ENCODE measurements at regions not wholly inside any gene's neighbourhood (a gene's known extent, or its start where the extent isn't known, plus 50 kb on each side); places are given as distances from the start of the nearest gene placed in this dataset.
"Not testable (repeated sequence)": the region's sequence is repeated elsewhere in the genome, so short reads cannot be mapped to it uniquely, and the experiment has no call there.

DNA sequence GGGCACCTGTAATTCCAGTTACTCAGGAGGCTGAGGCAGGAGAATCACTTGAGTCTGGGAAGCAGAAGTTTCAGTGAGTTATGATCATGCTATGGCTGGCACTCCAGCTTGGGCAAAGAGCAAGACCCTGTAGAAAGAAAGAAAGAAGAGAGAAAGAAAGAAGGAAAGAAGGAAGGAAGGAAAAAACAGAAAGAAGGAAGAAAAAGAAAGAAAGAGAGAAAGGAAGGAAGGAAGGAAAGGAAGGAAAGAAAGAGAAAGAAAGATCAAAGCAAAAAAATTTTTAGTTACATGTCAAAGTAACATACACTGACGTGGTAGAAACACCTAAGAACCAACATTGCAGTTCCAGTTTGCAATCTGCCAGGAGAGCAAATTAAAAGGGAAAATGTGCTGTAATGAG, 73.8 kb upstream of the JCAD start:
- FAIRE-seq: no peak
- TF ChIP-seq TAF1 (IDR thresholded peaks at IDR 0.05; ENCODE audit: low read depth, low read length): no peak
- no peak for TF ChIP-seq POU2F2 (IDR thresholded peaks at IDR 0.05; ENCODE audit: low read depth, low read length)
- TF ChIP-seq PAX5 (IDR thresholded peaks at IDR 0.05; ENCODE audit: insufficient read depth, low read length, severe bottlenecking): no peak
- TF ChIP-seq POLR2A (IDR thresholded peaks at IDR 0.05; ENCODE audit: low read depth, low read length): no peak
- TF ChIP-seq POLR2AphosphoS5 (IDR thresholded peaks at IDR 0.05; ENCODE audit: low read depth, low read length): no peak
- no peak for TF ChIP-seq SPI1 (IDR thresholded peaks at IDR 0.05; ENCODE audit: low read depth, low read length)
- no peak for DNase-seq (ENCODE audit: insufficient read length, low spot score)

- FAIRE-seq; DNase-seq (ENCODE audit: insufficient read length, low spot score): not testable (repeated sequence)
Observed at GRCh38 chr10:30131369-30131768, 72.0 kb upstream of the JCAD start.

- FAIRE-seq; DNase-seq (ENCODE audit: insufficient read length, low spot score): not testable (repeated sequence)
Observed at GRCh38 chr10:30129326-30129725, 69.9 kb upstream of the JCAD start.

DNA sequence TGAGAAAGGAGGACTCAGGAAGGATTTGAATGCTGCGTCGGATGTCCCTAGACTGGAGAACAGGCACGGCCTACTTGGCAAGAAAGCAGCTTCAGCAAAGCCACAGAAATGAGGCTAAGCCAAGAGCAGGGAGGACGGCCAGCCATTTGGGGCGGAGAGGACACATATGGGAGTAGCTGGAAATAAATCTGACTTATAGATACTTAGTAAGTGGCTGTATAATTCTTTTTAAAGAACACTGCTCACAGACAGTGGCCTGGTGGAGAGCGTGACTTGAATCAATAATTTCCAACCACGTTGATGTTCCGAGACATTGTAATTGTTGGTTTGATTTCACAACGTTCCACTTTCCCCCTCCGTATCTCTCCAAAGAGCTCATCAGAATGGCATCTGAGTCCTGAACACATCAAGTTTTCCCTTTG, 67.7 kb upstream of the JCAD start:
- no peak for DNase-seq (ENCODE audit: insufficient read length, low spot score)
- TF ChIP-seq POU2F2 (IDR thresholded peaks at IDR 0.05; ENCODE audit: low read depth, low read length) (no peak), POLR2A (IDR thresholded peaks at IDR 0.05; ENCODE audit: low read depth, low read length) (no peak), SPI1 (IDR thresholded peaks at IDR 0.05; ENCODE audit: low read depth, low read length) (no peak), TAF1 (IDR thresholded peaks at IDR 0.05; ENCODE audit: low read depth, low read length) (no peak)
- FAIRE-seq: no peak

DNA sequence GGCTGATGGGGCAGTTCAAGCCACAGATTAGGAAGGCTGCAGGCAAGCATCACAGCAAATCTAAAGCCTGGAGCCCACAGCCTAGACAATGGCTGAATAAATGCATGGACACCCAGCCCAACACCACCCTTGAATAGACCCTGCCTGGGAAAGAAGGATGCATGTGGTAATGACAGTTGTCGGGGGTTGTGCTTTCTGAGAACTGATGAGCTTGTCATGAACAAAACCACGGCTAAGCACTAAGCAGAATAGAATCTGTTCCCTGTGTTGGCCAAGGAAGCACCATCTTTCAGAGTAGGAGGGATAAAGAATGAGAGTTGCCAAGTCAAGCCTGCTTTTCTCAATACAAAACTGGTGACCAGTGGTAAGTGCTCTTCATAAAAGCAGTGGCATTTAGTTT, 66.1 kb upstream of the JCAD start:
- DNase-seq (ENCODE audit: insufficient read length, low spot score) (no peak), FAIRE-seq (no peak)
- TF ChIP-seq PAX5 (IDR thresholded peaks at IDR 0.05; ENCODE audit: insufficient read depth, low read length, severe bottlenecking): no peak
- TF ChIP-seq TAF1 (IDR thresholded peaks at IDR 0.05; ENCODE audit: low read depth, low read length): no peak
- no peak for TF ChIP-seq SPI1 (IDR thresholded peaks at IDR 0.05; ENCODE audit: low read depth, low read length)
- TF ChIP-seq POU2F2 (IDR thresholded peaks at IDR 0.05; ENCODE audit: low read depth, low read length): no peak
- TF ChIP-seq POLR2AphosphoS5 (IDR thresholded peaks at IDR 0.05; ENCODE audit: low read depth, low read length): no peak
- TF ChIP-seq POLR2A (IDR thresholded peaks at IDR 0.05; ENCODE audit: low read depth, low read length): no peak

- FAIRE-seq (no peak), DNase-seq (ENCODE audit: insufficient read length, low spot score) (no peak)
- TF ChIP-seq POLR2AphosphoS5 (IDR thresholded peaks at IDR 0.05; ENCODE audit: low read depth, low read length) (no peak), SPI1 (IDR thresholded peaks at IDR 0.05; ENCODE audit: low read depth, low read length) (no peak), PAX5 (IDR thresholded peaks at IDR 0.05; ENCODE audit: insufficient read depth, low read length, severe bottlenecking) (no peak), TAF1 (IDR thresholded peaks at IDR 0.05; ENCODE audit: low read depth, low read length) (no peak), POLR2A (IDR thresholded peaks at IDR 0.05; ENCODE audit: low read depth, low read length) (no peak), POU2F2 (IDR thresholded peaks at IDR 0.05; ENCODE audit: low read depth, low read length) (no peak)
Observed at GRCh38 chr10:30124704-30125103, 65.3 kb upstream of the JCAD start.

DNA sequence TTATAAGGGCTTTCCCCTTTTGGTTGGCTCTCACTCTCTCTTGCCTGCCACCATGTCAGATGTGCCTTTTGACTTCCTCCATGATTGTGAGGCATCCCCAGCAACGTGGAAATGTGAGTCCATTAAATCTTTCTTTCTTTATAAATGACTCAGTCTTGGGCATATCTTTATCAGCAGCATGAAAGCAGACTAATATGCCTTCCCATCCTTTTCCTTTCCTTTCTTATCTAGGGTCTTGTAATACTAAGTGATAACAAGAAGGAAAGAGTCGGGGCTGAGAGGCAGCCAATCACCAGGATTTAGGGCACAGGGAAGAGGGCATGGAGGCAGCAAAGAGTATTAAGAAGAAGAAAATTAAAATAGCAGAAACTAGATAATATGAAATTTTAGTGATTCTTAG, 62.0 kb upstream of the JCAD start:
- DNase-seq (ENCODE audit: insufficient read length, low spot score) (no peak), FAIRE-seq (no peak)
- no peak for TF ChIP-seq PAX5 (IDR thresholded peaks at IDR 0.05; ENCODE audit: insufficient read depth, low read length, severe bottlenecking)

DNA sequence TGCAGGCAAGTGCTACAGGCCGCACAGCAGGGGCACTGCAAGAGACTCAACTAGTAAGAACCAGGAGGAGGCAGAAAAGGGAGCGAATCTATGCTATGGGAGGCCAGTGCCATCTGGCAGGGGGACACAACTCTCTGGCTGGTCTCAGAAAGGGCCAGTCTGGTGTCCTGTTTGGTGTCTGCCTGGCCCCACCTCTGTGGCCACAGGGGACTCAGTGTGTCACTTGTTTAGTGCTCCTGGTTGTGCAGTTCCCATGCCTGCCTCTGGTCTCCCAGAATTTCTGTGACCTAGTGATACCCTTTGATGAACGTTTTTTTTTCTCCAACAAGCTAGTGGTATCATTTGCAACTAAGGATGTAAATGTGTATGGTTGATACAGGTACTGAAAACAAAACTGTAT, 59.2 kb upstream of the JCAD start:
- no peak for FAIRE-seq
- DNase-seq (ENCODE audit: insufficient read length, low spot score): no peak
- no peak for TF ChIP-seq SPI1 (IDR thresholded peaks at IDR 0.05; ENCODE audit: low read depth, low read length)
- no peak for TF ChIP-seq POLR2A (IDR thresholded peaks at IDR 0.05; ENCODE audit: low read depth, low read length)
- no peak for TF ChIP-seq TAF1 (IDR thresholded peaks at IDR 0.05; ENCODE audit: low read depth, low read length)
- TF ChIP-seq POLR2AphosphoS5 (IDR thresholded peaks at IDR 0.05; ENCODE audit: low read depth, low read length): no peak
- no peak for TF ChIP-seq PAX5 (IDR thresholded peaks at IDR 0.05; ENCODE audit: insufficient read depth, low read length, severe bottlenecking)
- TF ChIP-seq POU2F2 (IDR thresholded peaks at IDR 0.05; ENCODE audit: low read depth, low read length): no peak

DNA sequence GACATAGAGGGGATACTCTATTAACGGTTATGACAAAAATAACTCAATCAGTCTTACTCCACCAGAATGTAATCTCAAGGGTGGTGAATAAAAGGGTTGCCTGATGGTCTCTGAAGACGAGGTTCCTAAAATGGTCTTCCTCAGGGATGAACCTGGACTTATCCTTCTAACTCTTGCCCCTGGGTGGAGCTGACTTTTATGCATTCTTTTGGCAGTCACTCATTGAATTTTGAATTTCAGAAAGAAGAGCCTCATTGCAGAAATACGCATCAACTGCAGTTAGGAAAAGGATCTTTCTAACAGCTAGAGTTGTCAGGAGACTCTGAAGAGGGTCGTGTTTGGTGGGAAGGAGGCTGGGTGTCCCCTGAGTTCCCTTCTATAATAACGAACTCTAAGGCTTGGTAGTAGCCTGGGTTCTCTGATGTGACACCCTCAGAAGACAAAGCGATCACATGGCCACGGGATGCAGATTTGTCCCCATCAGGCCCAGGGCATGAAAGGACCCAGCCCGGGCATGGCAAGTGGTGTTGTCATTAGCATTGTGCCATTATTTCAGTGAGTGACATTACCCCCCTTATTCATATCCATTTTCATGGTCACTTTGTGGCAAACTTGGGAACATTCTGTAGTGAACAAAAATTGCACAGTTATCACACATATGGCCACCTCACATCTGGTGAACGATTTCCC, 58.6 kb upstream of the JCAD start:
- FAIRE-seq (no peak), DNase-seq (ENCODE audit: insufficient read length, low spot score) (no peak)
- TF ChIP-seq POLR2A (IDR thresholded peaks at IDR 0.05; ENCODE audit: low read depth, low read length) (no peak), PAX5 (IDR thresholded peaks at IDR 0.05; ENCODE audit: insufficient read depth, low read length, severe bottlenecking) (no peak), POU2F2 (IDR thresholded peaks at IDR 0.05; ENCODE audit: low read depth, low read length) (no peak), SPI1 (IDR thresholded peaks at IDR 0.05; ENCODE audit: low read depth, low read length) (no peak), POLR2AphosphoS5 (IDR thresholded peaks at IDR 0.05; ENCODE audit: low read depth, low read length) (no peak), TAF1 (IDR thresholded peaks at IDR 0.05; ENCODE audit: low read depth, low read length) (no peak)

DNA sequence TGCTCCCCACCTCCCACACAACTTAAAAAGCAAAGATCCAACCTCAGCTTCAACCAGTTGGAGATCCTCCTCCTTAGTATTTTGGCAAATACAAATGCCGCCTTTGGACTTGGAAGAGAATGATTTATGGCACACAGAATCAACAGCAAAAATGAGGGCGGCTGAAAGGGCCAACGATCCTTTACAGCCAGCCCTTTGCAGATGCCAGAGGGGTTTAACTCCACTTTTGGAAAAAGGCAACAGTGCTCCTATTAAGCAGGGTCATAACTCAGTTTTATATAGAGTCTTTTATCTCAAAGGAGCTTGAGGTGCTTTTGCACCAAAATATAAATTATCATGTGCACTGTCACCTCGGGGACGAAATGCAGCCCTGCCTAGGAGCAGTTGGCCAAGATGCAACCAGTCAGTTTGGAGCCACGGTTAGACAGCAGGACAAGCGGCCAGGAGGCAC, 56.7 kb upstream of the JCAD start:
- FAIRE-seq: no peak

GRCh38 chr10:30115626-30115940, 56.2 kb upstream of the JCAD start:
- DNase-seq (ENCODE audit: insufficient read length, low spot score): no peak
- TF ChIP-seq POLR2A (IDR thresholded peaks at IDR 0.05; ENCODE audit: low read depth, low read length) (no peak), POLR2AphosphoS5 (IDR thresholded peaks at IDR 0.05; ENCODE audit: low read depth, low read length) (no peak), SPI1 (IDR thresholded peaks at IDR 0.05; ENCODE audit: low read depth, low read length) (no peak), POU2F2 (IDR thresholded peaks at IDR 0.05; ENCODE audit: low read depth, low read length) (no peak), TAF1 (IDR thresholded peaks at IDR 0.05; ENCODE audit: low read depth, low read length) (no peak), PAX5 (IDR thresholded peaks at IDR 0.05; ENCODE audit: insufficient read depth, low read length, severe bottlenecking) (no peak)
- no peak for FAIRE-seq

More for the DNA sequence above, 56.7 kb upstream of the JCAD start:
- TF ChIP-seq POLR2AphosphoS5 (IDR thresholded peaks at IDR 0.05; ENCODE audit: low read depth, low read length) (no peak), POLR2A (IDR thresholded peaks at IDR 0.05; ENCODE audit: low read depth, low read length) (no peak), TAF1 (IDR thresholded peaks at IDR 0.05; ENCODE audit: low read depth, low read length) (no peak), SPI1 (IDR thresholded peaks at IDR 0.05; ENCODE audit: low read depth, low read length) (no peak), PAX5 (IDR thresholded peaks at IDR 0.05; ENCODE audit: insufficient read depth, low read length, severe bottlenecking) (no peak), POU2F2 (IDR thresholded peaks at IDR 0.05; ENCODE audit: low read depth, low read length) (no peak)
- no peak for DNase-seq (ENCODE audit: insufficient read length, low spot score)

Data from GM12891 (cell line).